GM21619 (cell line): ENCODE measurements at regions not wholly inside any gene's neighbourhood (a gene's known extent, or its start where the extent isn't known, plus 50 kb on each side); places are given as distances from the start of the nearest gene placed in this dataset.
"Not testable (repeated sequence)": the region's sequence is repeated elsewhere in the genome, so short reads cannot be mapped to it uniquely, and the experiment has no call there.

Source experiments
- ATAC-seq: cut with Tn5 transposase; IDR thresholded peaks from one replicate; pipeline ENCODE4 v1.9.1; 2021; ENCODE audit not compliant: unreplicated experiment

DNA sequence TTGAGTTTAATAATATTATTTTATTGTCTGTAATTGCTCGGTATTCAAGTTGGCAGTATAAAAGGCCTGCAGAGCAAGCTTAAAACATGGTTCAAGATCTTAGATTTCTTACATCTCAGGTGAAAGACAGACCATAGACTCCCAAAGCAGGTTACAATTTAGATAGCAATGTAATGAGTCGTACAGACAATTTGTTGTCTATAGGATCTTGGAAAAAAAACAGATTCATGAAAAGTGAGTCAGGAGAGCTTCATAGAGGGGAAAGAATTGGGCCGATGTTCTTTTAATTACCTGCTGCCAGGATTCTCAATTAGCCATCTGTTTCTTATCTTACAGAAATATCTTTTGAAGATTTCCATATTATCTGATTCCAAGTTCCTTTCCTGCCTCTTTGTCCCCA, 111.5 kb upstream of the IKBKE start:
- not testable (repeated sequence) for ATAC-seq

- ATAC-seq = not testable (repeated sequence)
Measured at GRCh38 chr1:206359377-206359776, 110.9 kb upstream of the IKBKE start.

- ATAC-seq = not testable (repeated sequence)
Measured at GRCh38 chr1:206361978-206362543, 108.2 kb upstream of the IKBKE start.

DNA sequence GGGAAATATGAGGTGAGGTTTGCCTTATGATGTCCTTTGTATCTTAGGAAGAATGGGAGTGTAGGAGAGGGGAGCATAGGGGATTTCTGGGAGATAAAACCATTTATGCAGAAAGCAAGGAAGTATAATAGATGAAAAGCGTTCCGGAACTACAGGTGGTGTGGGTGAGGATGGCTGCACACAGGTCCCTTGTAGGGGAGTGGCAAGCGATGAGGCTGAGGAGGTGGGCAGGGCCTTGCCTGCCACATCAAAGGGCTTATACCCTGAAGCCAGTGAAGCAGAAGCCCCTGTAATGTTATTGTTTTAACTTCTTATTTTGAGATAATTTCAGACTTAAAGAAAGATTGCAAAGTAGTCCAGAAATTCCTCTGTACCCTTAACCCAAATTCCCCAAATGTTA, 107.3 kb upstream of the IKBKE start:
- ATAC-seq = not testable (repeated sequence)

DNA sequence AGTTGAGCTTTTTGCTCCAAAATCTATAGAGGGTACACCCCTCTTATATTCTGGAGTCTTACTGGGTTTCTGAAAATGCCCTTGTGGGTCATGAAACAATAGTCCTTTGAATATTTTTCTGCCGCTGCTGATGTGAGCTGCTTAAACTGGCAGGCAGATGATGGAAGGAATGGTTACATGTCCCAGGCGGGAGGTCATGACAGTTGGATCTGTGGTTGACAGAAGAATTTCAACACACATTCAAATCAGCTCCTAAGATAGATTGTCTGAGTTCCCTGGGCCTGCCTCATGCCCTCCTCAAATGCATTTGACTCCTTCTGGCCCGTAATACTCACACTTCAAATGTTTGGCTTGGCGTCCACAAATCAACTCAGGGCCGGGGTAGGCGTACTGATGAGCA, 105.0 kb upstream of the IKBKE start:
- not testable (repeated sequence) for ATAC-seq

DNA sequence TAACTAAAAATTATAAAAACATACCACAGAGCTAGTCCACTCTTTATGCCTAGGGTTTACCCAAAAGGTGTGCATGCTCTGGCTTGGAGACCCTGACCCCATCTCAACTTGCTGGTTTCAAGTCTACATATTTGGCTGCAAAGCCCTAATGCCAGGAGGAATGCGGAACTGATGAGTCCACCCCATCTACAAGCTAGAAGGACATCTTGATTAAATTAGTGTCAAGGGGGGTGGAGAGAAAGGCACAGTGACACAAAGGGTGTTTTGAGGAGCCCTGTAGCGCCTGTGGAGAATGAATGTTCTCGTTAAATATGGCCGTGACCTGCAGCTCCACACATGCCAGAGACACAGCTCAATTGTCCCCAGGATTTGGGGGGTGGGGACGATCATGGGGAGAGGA, 104.1 kb upstream of the IKBKE start:
- ATAC-seq = not testable (repeated sequence)

DNA sequence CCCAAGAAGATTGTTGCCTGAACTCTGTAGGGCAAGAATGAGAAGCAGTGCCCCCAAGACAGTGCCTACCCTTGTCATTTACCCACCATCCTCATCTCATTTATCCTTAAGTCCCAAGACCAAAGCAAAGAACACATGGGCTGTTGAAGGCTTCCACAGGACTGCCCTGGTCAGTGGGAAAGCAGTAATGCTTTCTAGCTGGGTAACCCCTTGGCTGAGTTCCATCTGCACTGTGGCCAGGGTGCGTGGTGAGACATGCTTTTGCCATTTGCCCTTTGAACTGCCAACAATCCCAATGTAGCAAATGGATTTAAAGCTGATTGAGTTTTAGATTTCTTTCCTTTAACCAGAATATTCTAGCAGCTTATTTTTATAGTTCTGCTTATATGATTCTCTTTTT, 103.5 kb upstream of the IKBKE start:
- not testable (repeated sequence) for ATAC-seq

- ATAC-seq = not testable (repeated sequence)
Measured at GRCh38 chr1:206367955-206368622, 102.2 kb upstream of the IKBKE start.

- ATAC-seq = not testable (repeated sequence)
Measured at GRCh38 chr1:206374725-206375124, 95.6 kb upstream of the IKBKE start.

- not testable (repeated sequence) for ATAC-seq
Measured at GRCh38 chr1:206375552-206375951, 94.7 kb upstream of the IKBKE start.

DNA sequence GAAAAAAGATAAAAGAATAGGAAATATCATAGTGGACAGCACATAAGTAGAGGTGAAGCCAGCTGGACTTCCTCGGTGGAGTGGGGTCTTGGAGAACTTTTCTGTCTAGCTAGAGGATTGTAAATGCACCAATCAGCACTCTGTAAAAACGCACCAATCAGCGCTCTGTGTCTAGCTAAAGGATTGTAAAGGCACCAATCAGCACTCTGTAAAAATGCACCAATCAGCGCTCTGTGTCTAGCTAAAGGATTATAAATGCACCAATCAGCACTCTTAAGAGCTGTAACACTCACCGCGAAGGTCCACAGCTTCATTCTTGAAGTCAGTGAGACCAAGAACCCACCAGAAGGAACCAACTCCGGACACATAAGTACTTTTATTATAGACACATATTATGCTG, 91.8 kb upstream of the IKBKE start:
- not testable (repeated sequence) for ATAC-seq

- ATAC-seq = not testable (repeated sequence)
Measured at GRCh38 chr1:206379245-206379644, 91.0 kb upstream of the IKBKE start.

GRCh38 chr1:206380163-206380790, 90.0 kb upstream of the IKBKE start:
- not testable (repeated sequence) for ATAC-seq

DNA sequence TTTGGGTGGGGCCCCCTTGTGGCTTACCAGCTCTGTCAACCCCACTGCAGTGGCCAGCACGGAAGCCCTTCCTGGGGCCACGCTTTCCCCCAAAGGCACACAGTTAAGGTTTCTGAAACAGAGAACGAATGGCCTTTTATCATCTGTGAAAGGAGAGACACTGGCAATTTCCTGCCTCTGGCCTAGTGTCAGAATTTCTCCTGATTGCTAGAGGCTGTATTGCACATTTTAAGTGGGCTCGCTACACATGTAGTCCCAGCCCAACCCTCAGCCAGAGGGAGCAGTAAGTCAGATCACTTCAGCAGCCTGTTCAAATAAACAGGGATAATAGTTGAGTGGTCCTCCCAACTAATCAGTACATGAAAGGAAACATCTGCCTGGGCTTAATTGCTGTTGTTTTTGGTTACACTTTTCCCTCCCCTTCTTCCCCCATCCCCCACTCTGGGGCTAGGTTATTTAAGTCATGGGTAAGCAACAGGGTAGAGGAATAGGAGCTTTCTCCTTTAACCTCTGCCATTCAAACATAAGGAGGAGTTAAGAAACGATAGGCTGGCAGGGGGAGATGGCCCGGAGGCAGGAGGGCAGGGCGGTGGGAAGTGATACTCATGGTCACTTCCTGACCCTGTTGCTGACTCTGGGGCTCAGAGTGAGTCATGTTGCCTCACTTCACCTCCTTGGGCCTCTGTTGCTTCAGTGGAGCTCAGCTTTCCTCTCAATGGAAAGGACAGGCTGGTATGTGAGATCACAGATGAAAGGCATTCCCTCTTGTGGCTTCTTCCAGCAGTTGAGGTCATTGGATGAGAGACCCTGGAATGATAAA, 89.3 kb upstream of the IKBKE start:
- ATAC-seq = not testable (repeated sequence)

GRCh38 chr1:206384029-206384807, 86.1 kb upstream of the IKBKE start:
- not testable (repeated sequence) for ATAC-seq

- not testable (repeated sequence) for ATAC-seq
Measured at GRCh38 chr1:206384891-206385290, 85.4 kb upstream of the IKBKE start.

DNA sequence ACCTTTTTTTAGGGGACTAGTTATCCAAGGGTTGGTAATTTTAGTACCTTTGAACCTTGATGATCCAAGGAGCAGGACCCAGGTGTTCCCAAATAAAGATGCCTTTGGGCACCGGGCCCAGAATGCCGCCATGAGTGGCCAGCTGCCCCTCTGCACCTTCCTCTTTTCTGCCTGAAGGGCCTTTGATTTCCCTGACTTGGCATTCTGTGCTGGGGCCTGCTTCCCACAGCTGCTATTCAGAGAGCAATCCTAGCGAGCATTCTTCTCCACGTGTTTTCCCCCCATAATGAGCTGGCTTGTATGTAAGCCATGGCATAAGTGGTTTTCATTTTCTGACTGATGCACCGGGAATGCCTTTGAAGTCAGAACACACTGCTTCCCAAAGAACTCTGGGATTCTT, 82.6 kb upstream of the IKBKE start:
- ATAC-seq = not testable (repeated sequence)

DNA sequence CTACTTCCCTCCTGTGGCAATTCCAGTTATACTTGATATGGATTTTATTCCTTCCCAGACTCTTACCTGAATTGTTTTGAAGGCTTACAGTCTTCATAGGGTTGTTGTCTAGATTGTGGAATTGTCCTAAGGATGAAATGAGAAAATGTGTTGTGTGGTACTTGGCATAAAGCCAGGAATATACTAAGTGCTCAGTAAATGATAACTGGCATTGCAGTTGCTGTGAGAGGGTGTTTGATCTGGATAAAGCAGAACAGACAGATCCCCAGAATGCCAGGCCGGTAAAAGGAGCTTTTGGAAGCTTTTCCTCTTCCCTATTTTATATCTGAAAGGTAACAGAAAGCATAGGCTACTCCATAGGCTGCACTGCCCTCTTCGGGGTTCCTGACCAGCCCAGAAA, 78.4 kb upstream of the IKBKE start:
- not testable (repeated sequence) for ATAC-seq

DNA sequence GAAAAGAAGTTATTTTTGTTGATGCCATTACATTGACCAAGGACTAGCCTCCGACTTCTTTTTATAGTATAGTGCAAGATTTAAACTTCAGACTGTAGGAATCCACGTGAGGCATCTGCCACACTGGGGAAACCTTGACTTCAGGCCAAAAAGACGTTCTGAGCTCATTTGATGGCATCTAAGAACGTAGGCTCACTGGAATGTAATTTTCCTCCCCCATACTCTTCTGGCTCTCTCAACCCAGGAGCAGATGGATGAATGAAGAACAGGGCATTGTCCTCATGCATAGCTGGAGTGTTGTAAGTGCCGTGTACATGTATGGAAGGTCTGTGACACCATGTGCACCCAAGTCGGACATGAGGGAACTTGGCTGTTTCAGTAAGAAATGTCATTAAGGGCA, 72.8 kb upstream of the IKBKE start:
- ATAC-seq = not testable (repeated sequence)

DNA sequence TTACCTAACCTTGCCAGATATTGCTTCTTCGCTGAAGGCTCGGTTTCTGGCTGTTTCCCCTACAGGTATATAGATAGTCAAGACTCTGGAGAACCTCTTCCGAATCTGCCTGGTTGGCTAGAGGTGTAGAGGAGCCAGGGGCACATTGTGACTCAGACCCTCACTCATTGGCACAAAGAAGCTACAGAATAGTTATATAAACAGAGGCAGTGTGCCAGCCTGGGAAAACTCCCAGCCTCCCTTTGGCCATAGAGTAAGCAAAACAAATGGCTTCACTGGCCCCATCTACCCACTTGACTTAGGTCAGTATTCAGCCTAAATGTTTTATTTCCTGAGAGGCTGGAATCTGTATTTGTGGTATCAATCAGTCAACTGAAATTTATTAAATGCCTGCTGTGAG, 72.0 kb upstream of the IKBKE start:
- not testable (repeated sequence) for ATAC-seq
